GM23338 (cell line): ENCODE measurements at regions not wholly inside any gene's neighbourhood (a gene's known extent, or its start where the extent isn't known, plus 50 kb on each side); places are given as distances from the start of the nearest gene placed in this dataset.

Source experiments
- STAT1 ChIP-seq: IDR thresholded peaks from one replicate; pipeline ENCODE4 v1.6.1; 2016; ENCODE audit warnings: antibody characterized with exemption; ENCODE audit not compliant: unreplicated experiment
- TF ChIP-seq, protein P1 (sequence below): fragments of 250-450 bp; sonication (Bioruptor Pico); IDR thresholded peaks from 2 replicates; pipeline ENCODE4 v1.5.0; 2020; ENCODE audit warnings: mild to moderate bottlenecking, moderate library complexity

DNA sequence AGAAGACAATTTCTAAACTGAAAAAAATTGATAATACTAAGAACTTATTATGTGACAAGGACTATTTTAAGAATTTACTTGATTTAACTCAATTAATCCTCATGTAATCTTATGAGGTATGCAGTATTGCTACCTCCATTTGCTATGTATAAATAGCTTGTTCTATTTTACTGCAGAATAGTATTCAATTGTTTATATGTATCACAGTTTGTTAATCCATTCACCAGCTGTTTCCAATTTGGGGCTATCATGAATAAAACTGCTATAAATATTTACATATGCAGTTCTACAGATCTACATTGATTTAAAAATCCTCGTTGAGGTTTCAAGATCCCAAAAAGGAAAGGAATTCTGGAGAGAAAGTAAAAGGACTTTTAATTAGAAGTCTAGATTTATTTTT is 54.8 kb upstream of the DOCK10 start (continued):
- TF ChIP-seq, protein P1, sequence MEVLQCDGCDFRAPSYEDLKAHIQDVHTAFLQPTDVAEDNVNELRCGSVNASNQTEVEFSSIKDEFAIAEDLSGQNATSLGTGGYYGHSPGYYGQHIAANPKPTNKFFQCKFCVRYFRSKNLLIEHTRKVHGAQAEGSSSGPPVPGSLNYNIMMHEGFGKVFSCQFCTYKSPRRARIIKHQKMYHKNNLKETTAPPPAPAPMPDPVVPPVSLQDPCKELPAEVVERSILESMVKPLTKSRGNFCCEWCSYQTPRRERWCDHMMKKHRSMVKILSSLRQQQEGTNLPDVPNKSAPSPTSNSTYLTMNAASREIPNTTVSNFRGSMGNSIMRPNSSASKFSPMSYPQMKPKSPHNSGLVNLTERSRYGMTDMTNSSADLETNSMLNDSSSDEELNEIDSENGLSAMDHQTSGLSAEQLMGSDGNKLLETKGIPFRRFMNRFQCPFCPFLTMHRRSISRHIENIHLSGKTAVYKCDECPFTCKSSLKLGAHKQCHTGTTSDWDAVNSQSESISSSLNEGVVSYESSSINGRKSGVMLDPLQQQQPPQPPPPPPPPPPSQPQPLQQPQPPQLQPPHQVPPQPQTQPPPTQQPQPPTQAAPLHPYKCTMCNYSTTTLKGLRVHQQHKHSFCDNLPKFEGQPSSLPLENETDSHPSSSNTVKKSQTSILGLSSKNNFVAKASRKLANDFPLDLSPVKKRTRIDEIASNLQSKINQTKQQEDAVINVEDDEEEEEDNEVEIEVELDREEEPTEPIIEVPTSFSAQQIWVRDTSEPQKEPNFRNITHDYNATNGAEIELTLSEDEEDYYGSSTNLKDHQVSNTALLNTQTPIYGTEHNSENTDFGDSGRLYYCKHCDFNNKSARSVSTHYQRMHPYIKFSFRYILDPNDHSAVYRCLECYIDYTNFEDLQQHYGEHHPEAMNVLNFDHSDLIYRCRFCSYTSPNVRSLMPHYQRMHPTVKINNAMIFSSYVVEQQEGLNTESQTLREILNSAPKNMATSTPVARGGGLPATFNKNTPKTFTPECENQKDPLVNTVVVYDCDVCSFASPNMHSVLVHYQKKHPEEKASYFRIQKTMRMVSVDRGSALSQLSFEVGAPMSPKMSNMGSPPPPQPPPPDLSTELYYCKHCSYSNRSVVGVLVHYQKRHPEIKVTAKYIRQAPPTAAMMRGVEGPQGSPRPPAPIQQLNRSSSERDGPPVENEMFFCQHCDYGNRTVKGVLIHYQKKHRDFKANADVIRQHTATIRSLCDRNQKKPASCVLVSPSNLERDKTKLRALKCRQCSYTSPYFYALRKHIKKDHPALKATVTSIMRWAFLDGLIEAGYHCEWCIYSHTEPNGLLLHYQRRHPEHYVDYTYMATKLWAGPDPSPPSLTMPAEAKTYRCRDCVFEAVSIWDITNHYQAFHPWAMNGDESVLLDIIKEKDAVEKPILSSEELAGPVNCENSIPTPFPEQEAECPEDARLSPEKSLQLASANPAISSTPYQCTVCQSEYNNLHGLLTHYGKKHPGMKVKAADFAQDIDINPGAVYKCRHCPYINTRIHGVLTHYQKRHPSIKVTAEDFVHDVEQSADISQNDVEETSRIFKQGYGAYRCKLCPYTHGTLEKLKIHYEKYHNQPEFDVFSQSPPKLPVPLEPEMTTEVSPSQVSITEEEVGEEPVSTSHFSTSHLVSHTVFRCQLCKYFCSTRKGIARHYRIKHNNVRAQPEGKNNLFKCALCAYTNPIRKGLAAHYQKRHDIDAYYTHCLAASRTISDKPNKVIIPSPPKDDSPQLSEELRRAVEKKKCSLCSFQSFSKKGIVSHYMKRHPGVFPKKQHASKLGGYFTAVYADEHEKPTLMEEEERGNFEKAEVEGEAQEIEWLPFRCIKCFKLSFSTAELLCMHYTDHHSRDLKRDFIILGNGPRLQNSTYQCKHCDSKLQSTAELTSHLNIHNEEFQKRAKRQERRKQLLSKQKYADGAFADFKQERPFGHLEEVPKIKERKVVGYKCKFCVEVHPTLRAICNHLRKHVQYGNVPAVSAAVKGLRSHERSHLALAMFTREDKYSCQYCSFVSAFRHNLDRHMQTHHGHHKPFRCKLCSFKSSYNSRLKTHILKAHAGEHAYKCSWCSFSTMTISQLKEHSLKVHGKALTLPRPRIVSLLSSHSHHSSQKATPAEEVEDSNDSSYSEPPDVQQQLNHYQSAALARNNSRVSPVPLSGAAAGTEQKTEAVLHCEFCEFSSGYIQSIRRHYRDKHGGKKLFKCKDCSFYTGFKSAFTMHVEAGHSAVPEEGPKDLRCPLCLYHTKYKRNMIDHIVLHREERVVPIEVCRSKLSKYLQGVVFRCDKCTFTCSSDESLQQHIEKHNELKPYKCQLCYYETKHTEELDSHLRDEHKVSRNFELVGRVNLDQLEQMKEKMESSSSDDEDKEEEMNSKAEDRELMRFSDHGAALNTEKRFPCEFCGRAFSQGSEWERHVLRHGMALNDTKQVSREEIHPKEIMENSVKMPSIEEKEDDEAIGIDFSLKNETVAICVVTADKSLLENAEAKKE, result no peak
- no peak for TF ChIP-seq STAT1
